PC-9 (cell line): ENCODE measurements at regions not wholly inside any gene's neighbourhood (a gene's known extent, or its start where the extent isn't known, plus 50 kb on each side); places are given as distances from the start of the nearest gene placed in this dataset.

Experiments
- BruUV-seq: library from RNA; stranded (reverse); fragments of 400-500 nt; replicated peaks from 2 replicates; lab custom pipeline; 2021; lab: Mats Ljungman, UMichigan
- CTCF ChIA-PET: fragments of 300-600 bp; sonication (Branson Sonifier 250); formaldehyde crosslinking; loops from one replicate; lab custom pipeline; 2022; ENCODE audit warnings: antibody characterized with exemption; lab: Charles Lee
- POLR2A ChIA-PET: fragments of 300-600 bp; sonication (Branson Sonifier 250); formaldehyde crosslinking; loops from one replicate; lab custom pipeline; 2022; ENCODE audit warnings: antibody characterized with exemption; ENCODE audit not compliant: unreplicated experiment; lab: Charles Lee
- DNase-seq, 2 experiments: peaks; one replicate each; pipeline versions ENCODE4 v3.0.0 to v3.0.0-alpha.2; 2015 to 2022; ENCODE audit warnings: mixed read lengths in 1 of 2
- H2AFZ ChIP-seq: fragments of 200-600 bp; sonication (generic); 2 replicates; pipeline ENCODE4 v1.8.1; 2017; ENCODE audit warnings: antibody characterized with exemption
- H3F3A ChIP-seq: fragments of 200-600 bp; sonication (generic); 2 replicates; pipeline ENCODE4 v1.8.1; 2017; ENCODE audit warnings: antibody characterized with exemption, mild to moderate bottlenecking, low read depth; ENCODE audit not compliant: insufficient read depth
- H3K27ac ChIP-seq: fragments of 200-600 bp; sonication (generic); 2 replicates; pipeline ENCODE4 v1.6.1; 2016; ENCODE audit warnings: mixed run types
- H3K27me3 ChIP-seq: fragments of 200-600 bp; sonication (generic); 2 replicates; pipeline ENCODE4 v1.6.1; 2016; ENCODE audit warnings: low read depth, mixed run types; ENCODE audit not compliant: insufficient read depth
- H3K36me3 ChIP-seq: fragments of 200-600 bp; sonication (generic); 2 replicates; pipeline ENCODE4 v1.6.1; 2016; ENCODE audit warnings: low read depth, mixed run types
- H3K4me1 ChIP-seq: fragments of 200-600 bp; sonication (generic); replicated peaks from 2 replicates; pipeline ENCODE4 v1.6.1; 2016; ENCODE audit warnings: mixed run types; ENCODE audit not compliant: insufficient read depth
- H3K4me2 ChIP-seq: fragments of 200-600 bp; sonication (generic); 2 replicates; pipeline ENCODE4 v1.6.1; 2017; ENCODE audit warnings: mixed run types
- H3K4me3 ChIP-seq: fragments of 200-600 bp; sonication (generic); 2 replicates; pipeline ENCODE4 v1.6.1; 2016; ENCODE audit warnings: mixed run types
- H3K79me2 ChIP-seq: fragments of 200-600 bp; sonication (generic); 2 replicates; pipeline ENCODE4 v1.6.1; 2017; ENCODE audit warnings: low read depth, mixed run types
- H3K9me2 ChIP-seq: fragments of 200-600 bp; sonication (generic); 2 replicates; pipeline ENCODE4 v1.8.1; 2017; ENCODE audit warnings: mild to moderate bottlenecking; ENCODE audit not compliant: insufficient read depth
- H3K9me3 ChIP-seq: fragments of 200-600 bp; sonication (generic); 2 replicates; pipeline ENCODE4 v1.8.1; 2016; ENCODE audit warnings: low read depth; ENCODE audit not compliant: insufficient read depth
- H4K20me1 ChIP-seq: fragments of 200-600 bp; sonication (generic); 2 replicates; pipeline ENCODE4 v1.8.1; 2017; ENCODE audit not compliant: insufficient read depth
- EZH2 ChIP-seq: fragments of 200-600 bp; sonication (generic); IDR thresholded peaks from 2 replicates; pipeline ENCODE4 v1.8.0; 2017; ENCODE audit warnings: antibody characterized with exemption, low read depth
- intact Hi-C: fragments of 100-400 bp; cut with micrococcal nuclease; formaldehyde crosslinking; loops from one replicate; pipeline ENCODE4 v1.10.0; 2022; ENCODE audit not compliant: unreplicated experiment
- TF ChIP-seq, protein P1 (sequence below): fragments of 200-600 bp; sonication (generic); conservative IDR thresholded peaks from 2 replicates; pipeline ENCODE4 v1.6.1; 2017; ENCODE audit warnings: mixed run types, antibody characterized with exemption, mild to moderate bottlenecking, moderate library complexity

DNA sequence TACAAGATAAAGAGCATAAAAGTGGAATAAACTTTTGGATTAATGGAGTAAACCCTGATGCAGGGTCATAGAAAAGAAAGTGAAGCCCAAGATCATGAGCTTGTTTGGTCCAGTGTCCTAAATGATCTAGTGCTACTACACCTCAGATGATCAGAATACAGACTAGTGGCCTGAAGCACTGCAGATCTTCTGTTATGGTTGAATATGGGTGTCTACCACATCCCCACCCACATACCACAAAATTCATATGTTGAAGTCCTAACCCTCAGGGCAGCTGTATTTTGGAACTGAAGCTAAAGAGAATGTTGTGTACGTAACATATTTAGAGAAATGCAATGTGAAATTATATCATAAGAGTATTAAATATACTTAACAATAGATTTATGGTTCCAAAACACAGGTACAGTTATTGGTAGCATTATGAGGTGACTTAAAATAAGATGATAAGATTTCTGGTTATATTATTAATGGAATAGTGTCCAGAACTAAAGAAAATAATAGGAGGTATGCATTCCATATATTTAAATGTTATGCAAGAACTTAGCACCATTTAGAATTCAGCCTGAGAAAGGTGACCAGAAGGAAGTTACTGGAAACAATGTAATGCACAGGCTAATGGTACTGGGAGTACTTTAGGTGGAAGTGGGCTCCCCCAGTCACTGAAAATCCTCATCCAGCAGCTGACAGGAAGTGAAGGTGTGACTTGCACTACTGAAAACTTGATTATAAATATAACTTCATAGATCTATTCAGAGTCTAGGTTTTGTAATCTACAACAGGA, 1155.1 kb downstream of the TAF11L14 start:
- Histone ChIP-seq H3K4me2 (no peak overlapping the region), H3K9me2 (0 out of 2 replicates have a peak, but pooled peaks cover 3% of the 10 kb centered on the region), H3K9me3 (no peaks in the 10 kb centered on the region), H4K20me1 (no peaks in the 10 kb centered on the region), H3K79me2 (no peaks in the 10 kb centered on the region), H3K4me3 (no peak overlapping the region), H3K27me3 (no peaks in the 10 kb centered on the region), H3F3A (no peaks in the 10 kb centered on the region), H3K27ac (no peak overlapping the region), H2AFZ (no peak overlapping the region), H3K36me3 (0 out of 2 replicates have a peak, but pooled peaks cover 4% of the 10 kb centered on the region), H3K4me1 (no peaks in the 10 kb centered on the region; the same call in 1 of the 2 replicates)
- DNase-seq: no peak
- TF ChIP-seq EZH2: no peak
- TF ChIP-seq, protein P1, sequence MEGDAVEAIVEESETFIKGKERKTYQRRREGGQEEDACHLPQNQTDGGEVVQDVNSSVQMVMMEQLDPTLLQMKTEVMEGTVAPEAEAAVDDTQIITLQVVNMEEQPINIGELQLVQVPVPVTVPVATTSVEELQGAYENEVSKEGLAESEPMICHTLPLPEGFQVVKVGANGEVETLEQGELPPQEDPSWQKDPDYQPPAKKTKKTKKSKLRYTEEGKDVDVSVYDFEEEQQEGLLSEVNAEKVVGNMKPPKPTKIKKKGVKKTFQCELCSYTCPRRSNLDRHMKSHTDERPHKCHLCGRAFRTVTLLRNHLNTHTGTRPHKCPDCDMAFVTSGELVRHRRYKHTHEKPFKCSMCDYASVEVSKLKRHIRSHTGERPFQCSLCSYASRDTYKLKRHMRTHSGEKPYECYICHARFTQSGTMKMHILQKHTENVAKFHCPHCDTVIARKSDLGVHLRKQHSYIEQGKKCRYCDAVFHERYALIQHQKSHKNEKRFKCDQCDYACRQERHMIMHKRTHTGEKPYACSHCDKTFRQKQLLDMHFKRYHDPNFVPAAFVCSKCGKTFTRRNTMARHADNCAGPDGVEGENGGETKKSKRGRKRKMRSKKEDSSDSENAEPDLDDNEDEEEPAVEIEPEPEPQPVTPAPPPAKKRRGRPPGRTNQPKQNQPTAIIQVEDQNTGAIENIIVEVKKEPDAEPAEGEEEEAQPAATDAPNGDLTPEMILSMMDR: no peak
- POLR2A ChIA-PET: interaction anchor here (0.6 kb wide), 1 partner anchor 1546 kb away, joined by 3 read pairs; no protein-coding TSS in a partner anchor
- no TSS peak for BruUV-seq
- intact Hi-C loops: no loop called here
- CTCF ChIA-PET: no interaction called here

DNA sequence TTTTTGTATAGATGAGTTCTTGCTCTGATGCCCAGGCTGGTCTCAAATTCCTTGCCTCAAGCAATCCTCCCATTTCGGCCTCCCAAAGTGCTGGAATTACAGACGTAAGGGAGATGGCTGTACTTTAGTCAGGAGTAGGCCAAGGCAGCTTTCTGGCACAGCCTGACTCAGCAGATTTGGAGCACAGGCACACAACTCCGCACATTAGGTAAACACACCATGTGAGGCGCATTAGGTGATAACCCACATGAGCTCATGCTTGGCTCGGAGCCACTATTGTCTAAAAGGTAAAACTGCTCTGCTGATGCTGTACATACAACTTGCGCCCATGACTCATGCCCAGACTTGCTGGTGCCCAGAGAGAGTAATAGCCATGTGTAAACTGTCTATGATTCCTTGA, 1157.9 kb downstream of the TAF11L14 start:
- no peaks in the 10 kb centered on the region for H3K9me3 ChIP-seq
- no peak overlapping the region for H3K4me3 ChIP-seq
- no TSS peak for BruUV-seq
- ChIA-PET POLR2A (interaction anchor here (0.6 kb wide), 1 partner anchor 1543 kb away, joined by 3 read pairs; no protein-coding TSS in a partner anchor), CTCF (interaction anchor here (0.5 kb wide), 1 partner anchor 32 kb away, joined by 3 read pairs; no protein-coding TSS in a partner anchor)
- H3K4me1 ChIP-seq: no peaks in the 10 kb centered on the region; the same call in 1 of the 2 replicates
- H3K36me3 ChIP-seq: 0 out of 2 replicates have a peak, but pooled peaks cover 4% of the 10 kb centered on the region
- intact Hi-C loops: no loop called here
- no peaks in the 10 kb centered on the region for H3K79me2 ChIP-seq
- no peaks in the 10 kb centered on the region for H3K27me3 ChIP-seq
- no peak overlapping the region for H2AFZ ChIP-seq
- TF ChIP-seq, protein P1: no peak
- TF ChIP-seq EZH2: no peak
- H4K20me1 ChIP-seq: no peaks in the 10 kb centered on the region
- no peak overlapping the region for H3K27ac ChIP-seq
- H3K9me2 ChIP-seq: 0 out of 2 replicates have a peak, but pooled peaks cover 3% of the 10 kb centered on the region
- H3F3A ChIP-seq: no peaks in the 10 kb centered on the region
- DNase-seq: peak; percentile 53 to 61
- no peak overlapping the region for H3K4me2 ChIP-seq

DNA sequence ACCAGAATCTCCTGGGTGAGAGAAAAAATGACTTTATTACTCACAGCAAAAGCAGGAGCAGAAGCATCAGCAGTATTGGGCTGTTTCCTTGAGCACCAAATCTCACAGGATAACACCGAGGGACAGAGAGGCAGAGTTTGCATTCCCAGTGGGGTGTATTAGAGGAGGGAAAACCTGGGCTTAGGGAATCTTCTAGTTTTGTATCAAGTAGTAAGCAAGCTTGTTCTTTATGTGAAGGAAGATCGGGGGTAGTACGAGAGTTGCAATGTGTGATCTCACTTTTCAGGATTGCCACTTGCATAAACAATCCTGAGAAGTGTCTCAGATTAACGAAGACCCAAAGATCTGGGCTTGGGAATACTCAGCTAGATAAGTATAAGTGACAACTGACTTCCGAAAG, 1163.0 kb downstream of the TAF11L14 start:
- POLR2A ChIA-PET: no interaction called here
- H3K4me3 ChIP-seq: no peak overlapping the region
- H3K9me3 ChIP-seq: no peaks in the 10 kb centered on the region
- no TSS peak for BruUV-seq
- no peak overlapping the region for H3K27ac ChIP-seq
- H3K4me1 ChIP-seq: no peaks in the 10 kb centered on the region; the same call in 1 of the 2 replicates
- no peak for DNase-seq
- no peaks in the 10 kb centered on the region for H4K20me1 ChIP-seq
- H3K36me3 ChIP-seq: no peaks in the 10 kb centered on the region
- H3K9me2 ChIP-seq: no peaks in the 10 kb centered on the region
- H3F3A ChIP-seq: no peaks in the 10 kb centered on the region
- H3K27me3 ChIP-seq: no peaks in the 10 kb centered on the region
- intact Hi-C loops: no loop called here
- H3K79me2 ChIP-seq: no peaks in the 10 kb centered on the region
- peak overlapping the region; percentile 40 for H2AFZ ChIP-seq
- no peak overlapping the region for H3K4me2 ChIP-seq
- TF ChIP-seq, protein P1: no peak
- TF ChIP-seq EZH2: no peak
- CTCF ChIA-PET: no interaction called here
